Left ventricle myocardium superior (tissue), 1 donor: ENCODE measurements at regions not wholly inside any gene's neighbourhood (a gene's known extent, or its start where the extent isn't known, plus 50 kb on each side); places are given as distances from the start of the nearest gene placed in this dataset.
A peak's percentile ranks its signal among the peaks of the same experiment; 100 is the strongest.
"Not testable (repeated sequence)": the region's sequence is repeated elsewhere in the genome, so short reads cannot be mapped to it uniquely, and the experiment has no call there.

Source experiments
- ATAC-seq: fragments of 200-7000 bp; cut with Tn5 transposase; one replicate; pipeline ENCODE4 v1.9.1; 2020; ENCODE audit warnings: mild to moderate bottlenecking, moderate library complexity
- DNase-seq: peaks from one replicate; pipeline ENCODE4 v3.0.0-alpha.2; 2020
- intact Hi-C: fragments of 100-400 bp; cut with micrococcal nuclease; formaldehyde crosslinking; loops from one replicate; pipeline ENCODE4 v1.11.0; 2022
- donor health status: DM: no; HTN: yes; CAD: no; lungs with severe emphysema.

- ATAC-seq: not testable (repeated sequence)
Measured at GRCh38 chr10:3560628-3561027, 224.4 kb downstream of the KLF6 start.

GRCh38 chr10:3559527-3559926, 225.5 kb downstream of the KLF6 start:
- intact Hi-C loops: no loop called here
- DNase-seq (no peak), ATAC-seq (no peak)

More at GRCh38 chr10:3560628-3561027, 224.4 kb downstream of the KLF6 start:
- DNase-seq, intact Hi-C loops: not testable (repeated sequence)

GRCh38 chr10:3559011-3559410, 226.0 kb downstream of the KLF6 start:
- intact Hi-C loops: no loop called here
- DNase-seq (no peak), ATAC-seq (no peak)

- intact Hi-C loops, DNase-seq: not testable (repeated sequence)
- peak; percentile 43 for ATAC-seq
Measured at GRCh38 chr10:3556191-3557017, 228.6 kb downstream of the KLF6 start.

GRCh38 chr10:3554121-3554522, 230.9 kb downstream of the KLF6 start:
- DNase-seq: no peak
- no peak for ATAC-seq
- intact Hi-C loops: no loop called here

GRCh38 chr10:3552281-3552680, 232.7 kb downstream of the KLF6 start:
- ATAC-seq (no peak), DNase-seq (no peak)
- intact Hi-C loops: no loop called here

- no peak for ATAC-seq
- intact Hi-C loops: no loop called here
- DNase-seq: no peak
Measured at GRCh38 chr10:3551761-3552160, 233.2 kb downstream of the KLF6 start.

GRCh38 chr10:3549118-3549517, 235.9 kb downstream of the KLF6 start:
- ATAC-seq (no peak), DNase-seq (no peak)
- intact Hi-C loops: no loop called here

GRCh38 chr10:3548702-3549101, 236.3 kb downstream of the KLF6 start:
- intact Hi-C loops: no loop called here

GRCh38 chr10:3548076-3548475, 236.9 kb downstream of the KLF6 start:
- DNase-seq (no peak), ATAC-seq (no peak)
- intact Hi-C loops: no loop called here

More at GRCh38 chr10:3548702-3549101, 236.3 kb downstream of the KLF6 start:
- DNase-seq: no peak
- no peak for ATAC-seq

GRCh38 chr10:3544561-3544960, 240.4 kb downstream of the KLF6 start:
- intact Hi-C loops: no loop called here
- DNase-seq (no peak), ATAC-seq (no peak)

- no peak for DNase-seq
- intact Hi-C loops: no loop called here
- no peak for ATAC-seq
Measured at GRCh38 chr10:3542185-3542611, 242.8 kb downstream of the KLF6 start.

- intact Hi-C loops: no loop called here
- no peak for ATAC-seq
- no peak for DNase-seq
Measured at GRCh38 chr10:3539696-3540383, 245.2 kb downstream of the KLF6 start.

- DNase-seq: no peak
- peak; percentile 69 for ATAC-seq
- intact Hi-C loops: no loop called here
Measured at GRCh38 chr10:3538656-3539531, 246.1 kb downstream of the KLF6 start.

- ATAC-seq (no peak), DNase-seq (no peak)
- intact Hi-C loops: no loop called here
Measured at GRCh38 chr10:3538291-3538655, 246.7 kb downstream of the KLF6 start.

GRCh38 chr10:3537518-3537917, 247.5 kb downstream of the KLF6 start:
- intact Hi-C loops: no loop called here
- ATAC-seq (no peak), DNase-seq (no peak)

- DNase-seq (no peak), ATAC-seq (no peak)
- intact Hi-C loops: no loop called here
Measured at GRCh38 chr10:3535001-3535400, 250.0 kb downstream of the KLF6 start.

- ATAC-seq: no peak
- DNase-seq: no peak
- intact Hi-C loops: no loop called here
Measured at GRCh38 chr10:3534433-3534832, 250.6 kb downstream of the KLF6 start.

- DNase-seq: no peak
- intact Hi-C loops: no loop called here
- ATAC-seq: no peak
Measured at GRCh38 chr10:3533296-3533695, 251.7 kb downstream of the KLF6 start.

- no peak for ATAC-seq
- no peak for DNase-seq
Measured at GRCh38 chr10:3532644-3533043, 252.4 kb downstream of the KLF6 start.

More at GRCh38 chr10:3532644-3533043, 252.4 kb downstream of the KLF6 start:
- intact Hi-C loops: no loop called here
